GM21737 (cell line): ENCODE measurements at regions not wholly inside any gene's neighbourhood (a gene's known extent, or its start where the extent isn't known, plus 50 kb on each side); places are given as distances from the start of the nearest gene placed in this dataset.
"Not testable (repeated sequence)": the region's sequence is repeated elsewhere in the genome, so short reads cannot be mapped to it uniquely, and the experiment has no call there.

Source experiments
- ATAC-seq: cut with Tn5 transposase; IDR thresholded peaks from one replicate; pipeline ENCODE4 v1.9.1; 2021; ENCODE audit warnings: mild to moderate bottlenecking, moderate library complexity; ENCODE audit not compliant: unreplicated experiment

DNA sequence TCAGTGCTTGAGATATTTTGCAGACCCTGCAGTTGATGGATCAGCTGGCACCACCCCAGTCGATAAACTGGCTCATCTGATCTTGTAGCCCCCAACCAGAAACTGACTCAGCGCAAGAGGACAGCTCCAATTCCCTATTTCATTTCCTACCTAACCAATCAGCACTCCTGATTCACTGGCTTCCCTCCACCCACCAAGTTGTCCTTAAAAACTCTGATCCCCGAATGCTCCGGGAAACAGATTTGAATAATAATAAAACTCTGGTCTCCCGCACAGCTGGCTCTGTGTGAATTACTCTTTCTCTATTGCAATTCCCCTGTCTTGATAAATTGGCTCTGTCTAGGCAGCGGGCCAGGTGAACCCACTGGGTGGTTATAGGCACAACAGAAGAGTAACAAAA, 289.4 kb upstream of the SYT1 start:
- not testable (repeated sequence) for ATAC-seq

DNA sequence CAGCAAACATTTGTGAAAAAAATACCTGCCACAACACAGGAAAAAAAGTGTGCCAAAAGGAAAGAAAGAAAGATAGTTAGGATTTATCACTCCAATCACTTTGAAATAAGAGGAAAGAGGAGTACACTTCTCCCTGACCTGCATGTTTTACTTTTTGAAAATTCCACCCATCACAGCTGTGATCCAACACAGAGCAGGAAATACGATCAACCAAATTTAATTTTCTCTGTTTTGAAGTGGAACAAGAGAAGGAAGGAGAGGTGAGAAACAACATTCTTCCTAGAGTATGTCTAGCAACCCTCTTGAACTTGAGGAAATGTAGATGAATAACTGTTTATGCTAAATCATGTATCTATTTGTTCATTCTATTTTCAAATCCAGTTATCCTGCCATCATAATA, 284.7 kb upstream of the SYT1 start:
- ATAC-seq: no peak

DNA sequence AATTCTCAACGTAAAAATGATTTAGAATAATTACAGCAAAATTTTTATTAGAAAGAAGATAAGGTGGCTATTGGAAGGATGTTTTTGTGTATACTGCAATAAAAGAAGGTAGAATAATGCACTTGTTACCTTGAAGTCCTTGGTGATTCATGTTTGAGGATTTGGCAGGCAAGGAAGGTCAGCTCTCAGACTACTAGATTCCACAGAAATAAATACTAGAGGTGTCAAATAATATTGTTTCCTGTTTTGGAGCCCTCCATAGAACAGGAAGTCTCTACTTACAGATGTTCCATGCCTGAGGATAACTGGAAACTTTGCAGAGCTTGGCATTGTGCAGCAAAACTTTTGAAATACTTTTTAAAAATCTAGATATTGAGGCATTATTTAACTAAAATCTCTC, 284.3 kb upstream of the SYT1 start:
- ATAC-seq: no peak

DNA sequence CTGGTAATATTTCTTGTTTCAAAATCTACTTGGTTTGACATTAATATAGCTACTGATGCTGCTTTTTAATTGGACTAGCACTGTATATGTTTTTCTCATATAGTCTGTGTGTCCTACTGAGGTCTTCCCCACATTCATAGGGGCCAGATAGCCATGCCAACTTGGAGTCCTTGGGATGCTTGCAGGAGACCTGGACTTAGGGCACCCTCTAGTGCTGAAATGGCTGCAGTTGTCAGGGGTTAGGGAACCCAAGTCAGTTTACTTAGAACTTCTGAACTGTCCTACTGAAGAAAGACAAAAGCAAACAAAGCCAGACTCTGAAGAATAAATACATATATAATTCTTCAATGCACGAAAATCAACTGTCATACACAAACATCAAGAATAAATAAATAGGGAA, 279.9 kb upstream of the SYT1 start:
- ATAC-seq: no peak

DNA sequence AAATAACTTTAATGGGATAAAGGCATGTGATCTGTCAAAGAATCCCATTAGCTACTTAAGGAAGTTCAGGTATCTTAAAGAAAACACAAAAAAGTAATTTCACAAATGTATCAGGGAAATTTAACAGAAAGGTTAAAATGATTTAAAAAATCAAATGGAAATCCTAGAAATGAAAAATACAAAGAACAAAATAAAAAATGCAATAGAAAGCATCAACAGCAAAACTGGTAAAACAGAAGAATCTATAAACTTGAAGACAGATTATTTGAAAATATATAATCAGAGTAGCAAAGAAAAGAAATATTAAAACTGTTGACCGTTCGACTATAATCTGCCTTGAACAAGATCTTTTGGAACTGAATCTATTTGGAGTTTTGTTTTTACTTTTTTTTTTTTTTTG, 279.4 kb upstream of the SYT1 start:
- no peak for ATAC-seq

DNA sequence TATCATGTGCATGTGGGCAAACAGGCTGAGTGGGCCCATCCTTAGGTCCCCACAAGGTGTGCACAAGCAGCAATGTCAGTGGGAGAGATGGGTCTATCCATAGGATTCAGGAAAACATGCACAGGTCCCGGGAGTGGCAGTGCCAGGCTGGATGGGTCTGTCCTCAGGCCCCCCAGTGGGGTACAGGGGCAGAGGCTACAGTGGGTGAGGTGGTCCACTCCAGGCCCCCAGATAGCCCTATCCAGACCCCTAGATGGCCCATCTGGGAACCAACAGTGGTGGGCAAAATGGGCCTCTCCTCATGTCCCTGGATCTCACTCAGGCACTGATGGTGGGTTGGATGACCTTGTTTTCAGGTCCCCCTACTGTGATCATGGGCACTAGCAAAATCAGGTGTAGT, 277.8 kb upstream of the SYT1 start:
- no peak for ATAC-seq

DNA sequence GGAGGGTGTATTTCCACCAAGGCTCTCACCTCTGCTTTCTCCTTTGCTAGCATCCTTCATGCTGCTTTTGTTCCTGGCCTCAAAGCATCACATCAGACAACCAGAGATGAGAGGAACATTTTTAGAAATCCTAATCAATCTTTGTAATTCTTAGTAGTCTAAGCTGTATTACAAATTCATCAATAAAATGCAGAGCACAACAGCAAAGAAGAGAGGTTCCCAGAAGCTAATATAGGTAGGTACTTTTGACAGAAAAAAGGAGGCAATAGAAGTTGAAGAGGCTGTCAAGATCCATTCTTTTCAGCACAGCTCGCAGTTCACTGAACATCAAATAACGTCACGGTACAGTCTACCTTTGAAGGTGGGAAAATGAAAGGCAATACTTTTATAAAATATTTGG, 265.2 kb upstream of the SYT1 start:
- no peak for ATAC-seq

DNA sequence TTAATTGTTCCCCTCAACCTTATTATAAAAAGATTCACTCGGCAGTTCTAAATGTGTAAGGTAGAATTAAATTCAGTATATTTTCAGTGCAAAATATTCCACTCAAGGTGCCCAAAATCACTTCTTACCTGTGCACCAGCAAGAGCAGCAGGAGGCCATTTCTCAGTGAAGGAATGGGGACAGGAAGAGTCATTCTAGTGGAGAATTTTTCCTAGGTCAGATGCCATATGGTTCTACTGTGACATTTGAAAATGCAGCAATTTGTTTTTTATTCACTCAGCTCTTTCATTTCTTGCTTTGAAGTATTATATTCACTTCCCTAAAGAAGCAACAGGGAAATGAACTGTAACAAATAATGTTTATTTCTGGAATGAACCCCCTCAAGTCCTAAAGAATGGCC, 264.0 kb upstream of the SYT1 start:
- ATAC-seq: no peak

DNA sequence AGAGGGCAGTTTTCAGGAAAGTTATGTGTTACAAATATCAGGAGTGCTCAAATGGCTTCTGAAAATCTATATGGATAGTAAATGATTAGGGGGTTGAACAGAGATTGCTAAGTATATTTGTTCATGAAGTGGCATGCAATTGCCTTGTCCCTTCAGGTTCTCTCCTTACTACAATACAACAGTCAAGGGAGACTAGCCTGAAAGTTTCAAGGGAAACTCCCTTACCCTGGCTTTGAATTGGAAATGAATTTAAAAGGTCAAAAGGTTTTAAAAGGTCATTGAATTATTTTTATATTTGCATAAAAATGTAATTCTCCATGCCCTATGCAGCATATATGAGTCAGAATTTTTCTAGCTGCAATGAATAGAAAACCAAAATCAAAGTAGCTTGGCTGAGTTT, 253.1 kb upstream of the SYT1 start:
- ATAC-seq: no peak

DNA sequence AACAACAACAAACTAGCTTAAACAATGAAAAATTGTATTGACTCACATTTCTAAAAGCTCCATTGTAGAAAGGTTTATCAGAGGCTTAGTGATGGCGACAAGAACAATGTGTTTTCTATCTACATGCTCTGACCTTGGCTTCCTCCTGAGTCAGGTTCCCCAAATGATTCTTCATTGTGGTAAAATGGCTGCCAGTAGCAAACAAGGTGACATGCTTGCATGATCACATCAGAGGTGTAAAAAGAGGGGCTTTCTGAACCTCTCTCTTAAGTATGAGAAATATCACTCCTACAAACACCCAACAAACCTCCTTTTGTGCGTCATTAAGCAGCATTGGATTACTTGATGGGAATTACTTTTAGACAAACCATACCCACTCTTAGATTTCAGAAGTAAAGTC, 252.4 kb upstream of the SYT1 start:
- ATAC-seq: no peak

DNA sequence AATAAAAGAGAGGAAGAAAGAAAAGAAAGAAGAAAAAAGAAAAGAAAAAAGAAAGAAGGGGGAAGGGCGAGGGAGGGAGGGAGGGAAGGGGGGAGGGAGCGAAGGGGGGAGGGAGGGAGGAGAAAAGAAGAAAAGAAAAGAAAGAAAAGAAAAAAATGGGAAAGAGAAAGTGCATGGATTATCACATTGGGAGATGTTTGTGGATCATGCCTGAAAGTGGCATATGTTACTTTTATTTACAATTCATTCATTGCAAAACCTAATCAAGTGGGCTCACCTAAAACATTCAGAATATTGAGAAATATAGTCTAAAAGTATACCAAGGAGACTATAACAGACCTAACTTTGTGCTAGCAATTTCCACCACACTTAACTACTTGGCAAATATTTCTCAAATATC, 246.9 kb upstream of the SYT1 start:
- no peak for ATAC-seq

DNA sequence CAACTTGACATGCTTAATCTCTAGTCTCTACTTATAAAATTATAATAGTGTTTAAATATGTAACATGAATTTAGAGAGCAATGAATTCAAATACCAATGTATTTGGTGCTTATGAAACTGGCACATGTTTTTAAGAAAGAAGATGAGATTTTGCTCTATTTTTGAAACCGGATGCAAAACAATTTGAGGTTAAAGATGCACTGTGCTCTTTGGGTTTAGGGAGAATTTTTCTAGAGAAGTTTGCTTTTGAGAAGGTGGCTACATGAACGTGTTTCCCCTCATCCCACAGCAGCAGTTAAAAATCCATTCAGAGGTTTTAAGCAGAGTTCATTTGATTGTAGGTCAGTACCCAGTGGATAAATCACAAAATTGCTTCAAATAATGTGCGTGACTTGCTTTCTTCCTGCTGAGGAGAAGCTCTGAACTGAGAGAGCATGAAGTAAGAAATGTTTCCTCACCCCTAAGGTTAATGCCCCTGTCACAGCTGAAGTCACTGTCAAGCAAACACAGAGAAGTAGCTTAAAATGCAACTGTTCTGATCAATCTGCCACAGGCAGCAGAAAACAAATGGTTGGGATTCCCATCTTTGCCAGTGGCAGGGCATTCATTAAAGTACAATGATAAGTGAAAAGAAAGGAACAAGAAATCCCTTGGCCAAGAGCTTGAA, 241.9 kb upstream of the SYT1 start:
- ATAC-seq: no peak

DNA sequence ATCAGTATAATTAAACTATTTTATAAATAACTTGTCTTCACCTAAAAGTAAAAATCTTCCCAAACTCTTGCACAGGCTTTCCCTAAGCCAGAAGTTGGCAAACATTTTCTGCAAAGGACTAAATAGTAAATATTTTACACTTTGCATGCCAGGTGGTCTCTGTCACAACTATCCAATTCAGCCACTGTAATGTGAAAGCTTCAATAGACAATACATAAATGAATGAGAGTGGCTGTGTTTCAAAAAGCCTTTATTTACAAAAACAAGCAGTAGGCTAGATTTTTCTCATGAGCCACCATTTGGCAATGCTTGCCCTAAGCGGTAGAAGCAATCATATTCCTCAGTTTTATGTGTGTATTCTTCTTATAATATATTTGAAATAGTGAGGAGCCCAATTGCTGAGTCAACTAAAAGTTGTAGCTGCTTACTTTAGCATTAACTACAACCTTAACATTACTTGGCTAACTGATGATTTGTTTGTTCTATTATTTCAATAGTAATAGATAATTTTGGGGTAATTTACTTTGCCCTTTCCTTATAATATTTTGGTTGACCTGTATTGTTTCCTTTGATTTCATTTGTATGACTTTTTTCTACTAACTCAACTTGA, 236.0 kb upstream of the SYT1 start:
- no peak for ATAC-seq

DNA sequence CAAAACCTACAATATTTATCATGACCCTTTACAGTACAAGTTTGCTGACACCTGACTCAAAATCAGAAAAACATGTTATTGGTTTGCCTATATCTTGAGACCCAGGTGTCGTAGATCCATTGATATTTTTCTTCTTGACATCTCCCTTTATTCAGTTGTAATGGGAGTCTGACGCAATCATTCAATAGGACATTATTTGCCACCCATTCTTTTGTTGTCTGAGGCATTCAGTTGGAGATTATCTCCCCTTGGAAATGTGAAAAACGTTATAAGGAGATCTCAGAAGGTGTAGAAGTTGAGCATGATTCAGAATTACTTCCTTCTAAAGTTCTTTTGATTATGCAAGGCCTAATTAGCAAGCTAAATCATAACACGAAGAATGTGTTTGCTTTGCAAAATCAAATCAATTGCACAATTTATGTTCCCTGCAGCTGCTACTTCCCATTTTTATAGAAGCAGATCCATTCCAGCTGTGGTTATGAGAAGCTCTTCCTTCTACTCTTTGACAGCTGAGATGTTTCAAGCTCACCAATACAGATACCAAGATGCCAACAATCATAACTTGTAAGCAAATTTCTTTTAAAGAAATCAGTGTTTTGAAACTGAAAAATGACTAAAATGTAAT, 228.2 kb upstream of the SYT1 start:
- no peak for ATAC-seq

DNA sequence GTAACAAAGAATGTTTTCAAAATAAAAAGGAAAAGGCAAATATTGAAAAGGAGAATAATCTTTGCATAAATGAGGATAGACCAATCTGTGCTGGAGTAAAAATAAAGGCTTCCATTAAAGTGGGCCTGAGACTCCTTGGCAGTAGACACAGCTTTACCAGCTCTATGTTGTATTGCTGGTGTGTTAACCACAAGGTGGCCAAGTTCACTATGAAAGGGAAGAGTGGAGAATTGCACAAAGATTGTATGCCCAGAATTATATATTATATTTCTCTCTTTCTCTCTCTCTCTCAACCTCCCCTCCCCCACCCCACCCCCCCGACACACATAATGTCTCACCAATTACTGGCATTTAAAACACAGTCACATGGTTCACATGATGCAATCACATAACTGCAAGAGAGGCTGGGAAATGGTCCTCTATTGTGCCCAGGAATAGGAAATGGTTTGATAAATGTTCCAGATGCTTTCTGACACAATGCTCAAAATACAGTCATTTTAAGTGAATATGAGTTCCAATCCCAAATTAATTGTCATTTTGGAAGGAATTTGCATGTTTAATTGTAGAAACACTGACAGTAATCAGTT, 222.6 kb upstream of the SYT1 start:
- ATAC-seq: no peak

DNA sequence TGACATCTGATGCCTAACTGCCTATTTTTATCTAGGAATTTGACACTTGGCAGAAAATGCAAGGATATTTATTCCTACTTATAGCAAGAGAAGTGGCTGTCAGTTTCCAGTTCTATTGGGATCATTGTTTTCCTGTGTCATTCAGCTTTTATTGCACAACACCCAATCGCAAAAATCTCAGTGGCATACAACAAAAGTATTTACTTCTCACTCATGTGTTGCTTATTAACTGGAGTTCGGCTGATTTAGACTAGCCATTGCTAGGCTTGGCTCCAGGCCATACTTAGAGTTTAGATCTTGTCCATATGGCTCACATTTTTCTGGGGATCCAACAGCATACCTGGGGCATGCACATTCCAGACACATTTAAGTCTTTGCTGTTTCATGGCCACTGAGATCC, 218.6 kb upstream of the SYT1 start:
- ATAC-seq: no peak

DNA sequence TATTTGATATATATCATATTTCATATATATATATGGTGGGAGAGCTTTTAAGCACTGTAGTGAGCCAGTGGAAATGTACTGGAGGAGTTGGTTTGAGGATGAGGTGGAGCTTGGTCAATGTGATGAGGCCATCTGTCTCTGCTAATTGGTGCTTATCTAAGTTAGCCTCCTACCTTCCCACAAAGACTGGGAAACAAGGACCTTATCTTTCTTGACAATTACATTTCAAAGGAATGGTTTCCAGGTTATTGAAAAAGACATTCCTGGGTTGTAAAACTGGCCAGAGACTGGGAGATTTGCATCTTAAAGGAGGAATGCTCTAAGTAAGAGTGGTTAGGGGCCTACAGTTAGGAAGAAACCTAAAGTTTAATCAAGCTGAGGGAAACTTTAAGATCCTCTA, 212.8 kb upstream of the SYT1 start:
- ATAC-seq: no peak

DNA sequence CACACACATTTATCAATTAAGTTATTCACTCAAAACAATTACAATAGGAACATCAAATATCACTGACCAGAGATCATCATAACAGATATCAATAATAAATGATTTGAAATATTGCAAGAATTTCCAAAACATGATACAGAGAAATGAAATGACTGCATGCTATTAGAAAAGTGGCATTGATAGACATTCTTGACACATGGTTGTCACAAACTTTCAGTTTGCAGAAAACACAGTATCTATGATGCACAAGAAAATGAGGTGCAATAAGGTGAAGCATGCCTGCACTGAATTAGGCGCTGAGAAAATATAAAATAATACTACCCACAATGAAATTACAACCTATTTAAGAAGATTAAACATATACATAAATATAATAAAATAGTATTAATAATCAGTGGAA, 198.0 kb upstream of the SYT1 start:
- ATAC-seq: no peak

DNA sequence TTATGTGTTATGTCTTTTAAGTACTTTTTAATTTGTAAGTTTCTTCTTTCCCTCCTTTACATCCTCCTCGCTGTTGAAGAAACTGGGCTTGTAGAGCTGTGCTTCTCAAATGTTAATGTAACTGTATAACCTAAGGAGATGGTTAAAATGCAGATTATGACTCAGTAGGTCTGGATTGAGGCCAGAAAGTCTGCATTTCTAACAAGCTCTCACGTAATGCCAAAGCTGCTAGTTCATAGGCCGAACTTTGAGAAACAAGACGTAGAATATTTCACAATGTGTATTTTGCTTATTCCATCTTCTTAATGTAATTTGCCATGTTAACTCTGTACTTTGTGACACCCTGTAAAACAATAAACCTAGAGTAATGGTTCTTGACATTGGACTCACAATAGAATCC, 193.3 kb upstream of the SYT1 start:
- no peak for ATAC-seq

DNA sequence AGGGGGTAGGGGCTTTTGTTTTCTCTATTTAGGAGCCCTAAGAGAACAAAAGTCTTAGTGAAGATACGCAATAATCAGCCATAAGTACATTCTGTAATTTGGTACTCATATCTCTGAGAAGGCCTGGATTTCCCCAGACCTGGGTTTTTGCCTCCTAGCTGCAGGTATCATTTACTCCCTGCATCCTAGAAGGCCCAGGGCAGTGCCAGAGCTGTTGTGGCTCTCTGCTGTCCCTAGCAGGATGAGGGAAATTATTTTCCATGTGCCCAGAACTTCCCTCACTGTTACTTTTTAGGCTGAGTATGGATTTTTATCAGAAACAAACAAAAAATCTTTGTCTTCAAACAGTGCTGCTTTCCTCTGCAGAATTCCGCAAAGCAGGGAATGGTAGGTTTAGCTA, 192.5 kb upstream of the SYT1 start:
- ATAC-seq: no peak

DNA sequence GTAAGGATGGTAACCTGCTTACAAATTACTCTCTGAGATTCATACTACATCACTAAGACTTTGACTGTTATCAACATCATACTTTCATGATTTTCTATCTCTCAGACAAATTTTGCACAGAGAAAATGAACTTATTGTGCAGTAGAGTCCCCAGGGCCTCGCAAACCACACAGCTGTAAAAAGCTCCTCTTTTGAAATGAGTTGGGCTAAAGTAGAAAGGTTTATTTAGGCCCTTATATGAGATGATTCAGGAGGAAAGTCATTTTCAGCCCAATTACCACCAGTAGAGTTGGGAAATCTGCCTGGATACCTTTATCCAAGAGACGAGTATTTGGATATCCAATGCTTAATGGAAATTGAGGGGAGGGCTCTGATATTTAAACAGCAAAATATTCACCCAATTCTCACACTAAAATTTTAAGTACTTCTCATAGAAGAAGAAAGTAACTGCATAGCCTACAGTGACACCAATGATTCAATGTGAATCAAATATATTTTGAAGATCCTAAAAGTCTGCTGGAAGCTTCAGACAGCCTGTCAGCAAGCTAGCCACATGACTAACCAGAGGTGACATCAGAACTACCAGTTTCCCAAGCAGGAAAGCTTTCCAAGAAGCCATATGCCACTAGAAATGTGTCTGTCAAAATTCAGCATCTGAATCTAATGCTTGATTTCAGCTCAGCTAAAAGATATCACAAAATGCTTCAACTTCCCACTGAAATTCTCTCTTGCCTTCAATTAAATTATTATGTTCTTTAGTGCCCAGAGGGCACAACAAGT, 190.1 kb upstream of the SYT1 start:
- no peak for ATAC-seq

DNA sequence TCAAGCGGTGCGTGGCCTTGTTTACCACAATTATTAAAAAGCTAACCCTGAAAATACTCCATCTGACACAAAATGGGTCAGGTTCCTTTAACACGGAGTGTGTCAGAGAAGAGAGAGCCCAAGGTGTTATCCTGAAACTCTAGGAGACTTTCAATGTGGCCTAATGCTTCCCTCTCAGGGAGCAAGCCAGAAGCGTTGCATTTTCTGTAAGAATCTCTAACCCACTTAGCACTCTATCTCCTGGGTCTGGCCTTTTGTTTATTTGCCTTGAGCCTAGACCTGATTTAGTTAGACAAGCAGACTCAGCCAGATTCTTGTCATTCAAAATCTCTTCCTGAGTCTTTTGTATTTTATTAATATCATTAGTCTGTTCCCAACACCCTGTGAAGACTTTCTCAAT, 184.0 kb upstream of the SYT1 start:
- ATAC-seq: no peak
